HG03159 (cell line): ENCODE measurements at regions not wholly inside any gene's neighbourhood (a gene's known extent, or its start where the extent isn't known, plus 50 kb on each side); places are given as distances from the start of the nearest gene placed in this dataset.

Experiments used
- ATAC-seq: cut with Tn5 transposase; IDR thresholded peaks from one replicate; pipeline ENCODE4 v1.9.1; 2021; ENCODE audit warnings: mild to moderate bottlenecking, moderate library complexity; ENCODE audit not compliant: unreplicated experiment

GRCh38 chr20:61159957-61160686 is 91.9 kb upstream of the CDH4 start:
- no peak for ATAC-seq

- no peak for ATAC-seq
Observed at GRCh38 chr20:61161726-61162390, 90.2 kb upstream of the CDH4 start.

- no peak for ATAC-seq
Observed at GRCh38 chr20:61162451-61162850, 89.6 kb upstream of the CDH4 start.

GRCh38 chr20:61163031-61163430 is 89.0 kb upstream of the CDH4 start:
- ATAC-seq = no peak

GRCh38 chr20:61166324-61166723 is 85.7 kb upstream of the CDH4 start:
- no peak for ATAC-seq

GRCh38 chr20:61168605-61169004 is 83.5 kb upstream of the CDH4 start:
- no peak for ATAC-seq

- no peak for ATAC-seq
Observed at GRCh38 chr20:61169874-61170273, 82.2 kb upstream of the CDH4 start.

GRCh38 chr20:61170496-61171320 is 81.4 kb upstream of the CDH4 start:
- ATAC-seq = no peak

- ATAC-seq = no peak
Observed at GRCh38 chr20:61173267-61173666, 78.8 kb upstream of the CDH4 start.

GRCh38 chr20:61173961-61174725 is 77.9 kb upstream of the CDH4 start:
- no peak for ATAC-seq

GRCh38 chr20:61176874-61177273 is 75.2 kb upstream of the CDH4 start:
- no peak for ATAC-seq

GRCh38 chr20:61178551-61179071 is 73.5 kb upstream of the CDH4 start:
- ATAC-seq = no peak

- no peak for ATAC-seq
Observed at GRCh38 chr20:61184194-61184593, 67.9 kb upstream of the CDH4 start.

GRCh38 chr20:61185181-61185580 is 66.9 kb upstream of the CDH4 start:
- ATAC-seq = no peak

GRCh38 chr20:61185841-61186601 is 66.0 kb upstream of the CDH4 start:
- ATAC-seq = no peak

GRCh38 chr20:61186771-61187472 is 65.1 kb upstream of the CDH4 start:
- ATAC-seq = no peak

GRCh38 chr20:61189534-61189933 is 62.5 kb upstream of the CDH4 start:
- ATAC-seq = no peak

GRCh38 chr20:61191096-61191495 is 61.0 kb upstream of the CDH4 start:
- no peak for ATAC-seq

- no peak for ATAC-seq
Observed at GRCh38 chr20:61192337-61192950, 59.6 kb upstream of the CDH4 start.
